HL-60 (cell line): ENCODE measurements at regions not wholly inside any gene's neighbourhood (a gene's known extent, or its start where the extent isn't known, plus 50 kb on each side); places are given as distances from the start of the nearest gene placed in this dataset.

Experiments used
- DNase-seq, 2 experiments: peaks; one replicate each; pipeline ENCODE4 v3.0.0-alpha.2; 2010 to 2020; ENCODE audit warnings: low read depth in 1 of 2, low spot score in 1 of 2
- H3K27ac ChIP-seq: fragments of 250-450 bp; sonication (Bioruptor Pico); replicated peaks from 2 replicates; pipeline ENCODE4 v1.5.1; 2020; ENCODE audit warnings: mild to moderate bottlenecking, moderate library complexity
- H3K27me3 ChIP-seq: fragments of 250-450 bp; sonication (Bioruptor Pico); 2 replicates; pipeline ENCODE4 v1.5.1; 2021; ENCODE audit warnings: mild to moderate bottlenecking, moderate library complexity; ENCODE audit not compliant: insufficient read depth, poor library complexity, severe bottlenecking
- H3K4me3 ChIP-seq: replicated peaks from 2 replicates; pipeline ENCODE4 v1.5.1; 2011; ENCODE audit warnings: mild to moderate bottlenecking, control low read depth, low read length; ENCODE audit not compliant: insufficient read depth
- GABPA ChIP-seq: IDR thresholded peaks from 2 replicates; pipeline ENCODE4 v1.6.1; 2012; ENCODE audit warnings: low read depth
- POLR2AphosphoS5 ChIP-seq: IDR thresholded peaks from 2 replicates; pipeline ENCODE4 v1.6.1; 2012; ENCODE audit warnings: low read depth
- SPI1 ChIP-seq: IDR thresholded peaks from 2 replicates; pipeline ENCODE4 v1.6.1; 2012; ENCODE audit warnings: low read depth, mild to moderate bottlenecking, borderline replicate concordance
- TF ChIP-seq, protein P1 (sequence below): IDR thresholded peaks from one replicate; pipeline ENCODE4 v1.5.1; 2011; ENCODE audit warnings: low read length, control low read depth, inconsistent platforms; ENCODE audit not compliant: insufficient read depth
- TF ChIP-seq, protein P2 (sequence below): IDR thresholded peaks from 2 replicates; pipeline ENCODE4 v1.6.1; 2012; ENCODE audit warnings: low read depth; ENCODE audit not compliant: insufficient replicate concordance

DNA sequence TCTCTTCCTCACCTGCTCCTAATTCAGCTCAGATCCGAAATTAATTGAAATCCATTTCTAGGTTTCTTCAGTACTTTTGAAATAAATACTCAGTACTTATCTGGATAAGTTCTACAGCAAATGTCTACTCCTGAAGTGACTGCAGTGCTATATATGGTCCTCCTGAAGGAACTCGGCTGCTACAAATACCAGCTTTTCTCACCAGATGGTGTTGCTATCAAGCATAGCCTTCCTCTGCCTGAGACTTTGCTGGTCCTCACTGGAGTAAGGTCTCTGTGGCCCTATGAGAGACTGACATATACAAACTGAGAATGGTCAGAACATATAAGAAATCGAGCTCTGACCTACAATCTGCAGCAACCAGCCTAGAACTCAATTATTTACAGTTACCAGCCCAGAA, 161.6 kb downstream of the NDFIP2 start:
- H3K27me3 ChIP-seq: no peaks in the 10 kb centered on the region
- no peak overlapping the region for H3K27ac ChIP-seq
- TF ChIP-seq POLR2AphosphoS5 (no peak), SPI1 (no peak), GABPA (no peak)
- TF ChIP-seq, protein P1, sequence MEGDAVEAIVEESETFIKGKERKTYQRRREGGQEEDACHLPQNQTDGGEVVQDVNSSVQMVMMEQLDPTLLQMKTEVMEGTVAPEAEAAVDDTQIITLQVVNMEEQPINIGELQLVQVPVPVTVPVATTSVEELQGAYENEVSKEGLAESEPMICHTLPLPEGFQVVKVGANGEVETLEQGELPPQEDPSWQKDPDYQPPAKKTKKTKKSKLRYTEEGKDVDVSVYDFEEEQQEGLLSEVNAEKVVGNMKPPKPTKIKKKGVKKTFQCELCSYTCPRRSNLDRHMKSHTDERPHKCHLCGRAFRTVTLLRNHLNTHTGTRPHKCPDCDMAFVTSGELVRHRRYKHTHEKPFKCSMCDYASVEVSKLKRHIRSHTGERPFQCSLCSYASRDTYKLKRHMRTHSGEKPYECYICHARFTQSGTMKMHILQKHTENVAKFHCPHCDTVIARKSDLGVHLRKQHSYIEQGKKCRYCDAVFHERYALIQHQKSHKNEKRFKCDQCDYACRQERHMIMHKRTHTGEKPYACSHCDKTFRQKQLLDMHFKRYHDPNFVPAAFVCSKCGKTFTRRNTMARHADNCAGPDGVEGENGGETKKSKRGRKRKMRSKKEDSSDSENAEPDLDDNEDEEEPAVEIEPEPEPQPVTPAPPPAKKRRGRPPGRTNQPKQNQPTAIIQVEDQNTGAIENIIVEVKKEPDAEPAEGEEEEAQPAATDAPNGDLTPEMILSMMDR: no peak
- TF ChIP-seq, protein P2, sequence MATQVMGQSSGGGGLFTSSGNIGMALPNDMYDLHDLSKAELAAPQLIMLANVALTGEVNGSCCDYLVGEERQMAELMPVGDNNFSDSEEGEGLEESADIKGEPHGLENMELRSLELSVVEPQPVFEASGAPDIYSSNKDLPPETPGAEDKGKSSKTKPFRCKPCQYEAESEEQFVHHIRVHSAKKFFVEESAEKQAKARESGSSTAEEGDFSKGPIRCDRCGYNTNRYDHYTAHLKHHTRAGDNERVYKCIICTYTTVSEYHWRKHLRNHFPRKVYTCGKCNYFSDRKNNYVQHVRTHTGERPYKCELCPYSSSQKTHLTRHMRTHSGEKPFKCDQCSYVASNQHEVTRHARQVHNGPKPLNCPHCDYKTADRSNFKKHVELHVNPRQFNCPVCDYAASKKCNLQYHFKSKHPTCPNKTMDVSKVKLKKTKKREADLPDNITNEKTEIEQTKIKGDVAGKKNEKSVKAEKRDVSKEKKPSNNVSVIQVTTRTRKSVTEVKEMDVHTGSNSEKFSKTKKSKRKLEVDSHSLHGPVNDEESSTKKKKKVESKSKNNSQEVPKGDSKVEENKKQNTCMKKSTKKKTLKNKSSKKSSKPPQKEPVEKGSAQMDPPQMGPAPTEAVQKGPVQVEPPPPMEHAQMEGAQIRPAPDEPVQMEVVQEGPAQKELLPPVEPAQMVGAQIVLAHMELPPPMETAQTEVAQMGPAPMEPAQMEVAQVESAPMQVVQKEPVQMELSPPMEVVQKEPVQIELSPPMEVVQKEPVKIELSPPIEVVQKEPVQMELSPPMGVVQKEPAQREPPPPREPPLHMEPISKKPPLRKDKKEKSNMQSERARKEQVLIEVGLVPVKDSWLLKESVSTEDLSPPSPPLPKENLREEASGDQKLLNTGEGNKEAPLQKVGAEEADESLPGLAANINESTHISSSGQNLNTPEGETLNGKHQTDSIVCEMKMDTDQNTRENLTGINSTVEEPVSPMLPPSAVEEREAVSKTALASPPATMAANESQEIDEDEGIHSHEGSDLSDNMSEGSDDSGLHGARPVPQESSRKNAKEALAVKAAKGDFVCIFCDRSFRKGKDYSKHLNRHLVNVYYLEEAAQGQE: no peak
- DNase-seq: no peak
- H3K4me3 ChIP-seq: no peak overlapping the region

DNA sequence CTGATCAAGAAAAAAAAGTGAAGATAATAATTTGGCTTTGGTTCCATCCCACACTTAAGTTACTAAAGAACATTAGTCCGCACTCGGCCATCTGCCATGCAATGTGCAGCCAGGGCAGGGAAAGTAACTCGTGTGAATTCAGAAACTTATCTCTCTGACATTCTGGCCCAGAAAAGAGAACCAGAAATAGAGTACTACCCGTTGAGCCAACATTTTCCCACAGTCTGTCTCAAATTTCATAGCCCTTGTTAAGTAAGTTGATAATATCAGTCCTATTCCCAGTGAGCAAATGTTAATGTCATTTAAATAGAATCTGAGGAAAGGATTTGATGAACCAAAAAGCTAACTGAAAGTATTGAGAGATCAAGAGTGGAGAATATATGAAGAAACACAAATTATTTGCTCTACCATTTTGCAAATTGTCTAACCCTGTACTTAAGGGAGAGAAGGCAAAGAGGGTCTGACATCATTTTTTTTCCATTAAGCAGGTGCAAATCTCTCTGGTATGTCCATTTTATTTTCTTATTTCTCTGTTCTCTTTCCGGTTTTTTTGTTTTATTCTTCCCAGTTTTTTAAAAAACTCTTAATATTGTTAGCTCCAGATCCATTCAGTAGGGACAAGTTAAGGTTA, 156.3 kb downstream of the NDFIP2 start:
- TF ChIP-seq POLR2AphosphoS5 (no peak), GABPA (no peak), SPI1 (no peak)
- TF ChIP-seq, protein P1: no peak
- Histone ChIP-seq H3K27me3 (no peaks in the 10 kb centered on the region), H3K4me3 (no peak overlapping the region), H3K27ac (no peak overlapping the region)
- no peak for DNase-seq

DNA sequence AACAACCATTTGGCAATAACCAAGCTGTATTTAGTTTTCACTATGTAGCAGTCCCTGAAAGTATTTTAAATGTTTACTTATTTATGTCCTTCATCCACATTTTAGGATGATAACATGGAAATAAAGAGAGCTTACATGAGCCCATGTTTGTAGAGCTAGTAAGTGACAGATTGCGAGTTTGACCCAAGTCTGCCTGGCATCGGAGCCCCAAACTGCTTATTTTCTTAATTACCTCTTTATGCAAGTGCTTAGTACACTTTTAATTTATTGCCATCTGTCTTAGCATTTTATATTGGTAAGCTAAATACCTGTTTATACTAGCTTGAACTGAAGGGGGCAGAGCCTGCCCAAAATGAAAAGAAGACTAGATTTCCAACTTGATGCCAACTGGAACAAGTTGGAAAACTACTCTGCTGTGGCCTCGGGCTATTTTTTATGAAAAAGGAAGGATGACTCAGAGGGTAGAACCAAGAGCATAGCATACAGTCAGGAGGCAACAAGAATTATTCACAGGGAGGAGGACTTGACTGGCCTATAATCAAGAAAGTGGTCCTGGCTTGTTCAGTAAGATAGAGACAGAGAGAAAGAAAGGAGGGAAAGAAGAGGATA, 150.2 kb downstream of the NDFIP2 start:
- no peak for DNase-seq
- H3K4me3 ChIP-seq: no peak overlapping the region
- H3K27ac ChIP-seq: no peak overlapping the region
- TF ChIP-seq SPI1 (no peak), POLR2AphosphoS5 (no peak), GABPA (no peak)
- TF ChIP-seq, protein P2: no peak
- TF ChIP-seq, protein P1: no peak
- no peaks in the 10 kb centered on the region for H3K27me3 ChIP-seq

DNA sequence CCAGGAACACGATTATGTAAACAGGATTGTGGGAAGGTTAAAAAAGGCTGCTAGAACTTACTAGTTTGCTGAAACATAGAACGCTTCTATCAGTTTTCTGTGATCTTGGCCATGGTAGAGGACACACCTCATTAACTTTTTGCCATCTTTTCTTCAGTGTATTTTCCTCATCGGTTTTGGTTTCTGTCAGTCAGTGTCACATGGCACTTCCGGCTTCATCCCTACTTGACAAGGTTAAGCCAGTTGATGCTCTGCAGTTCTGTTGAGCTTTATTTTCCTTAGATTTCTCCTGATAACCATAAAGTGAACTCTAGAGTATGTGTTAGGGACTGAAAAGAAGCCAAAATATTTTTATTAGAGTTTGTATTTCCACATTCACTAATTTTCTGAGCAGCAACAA, 147.5 kb downstream of the NDFIP2 start:
- H3K4me3 ChIP-seq: no peak overlapping the region
- no peak overlapping the region for H3K27ac ChIP-seq
- no peaks in the 10 kb centered on the region for H3K27me3 ChIP-seq
- TF ChIP-seq GABPA (no peak), POLR2AphosphoS5 (no peak), SPI1 (no peak)
- TF ChIP-seq, protein P1: no peak
- TF ChIP-seq, protein P2: no peak
- no peak for DNase-seq
